Vagina (tissue), 2 donors: ENCODE measurements at regions not wholly inside any gene's neighbourhood (a gene's known extent, or its start where the extent isn't known, plus 50 kb on each side); places are given as distances from the start of the nearest gene placed in this dataset.

Experiments used
- DNase-seq, 2 donors: peaks; one replicate each; pipeline ENCODE4 v3.0.0-alpha.2; 2017; ENCODE audit errors: extremely low spot score in 2 of 2
- H3K27ac ChIP-seq: fragments of 200-600 bp; sonication (generic); one replicate; pipeline ENCODE4 v1.5.1; 2019
- H3K27me3 ChIP-seq: fragments of 200-600 bp; sonication (generic); one replicate; pipeline ENCODE4 v1.5.1; 2019
- H3K36me3 ChIP-seq, 2 donors: fragments of 200-600 bp; sonication (generic); one replicate each; pipeline ENCODE4 v1.5.1; 2017 to 2019
- H3K4me1 ChIP-seq: fragments of 200-600 bp; sonication (generic); one replicate; pipeline ENCODE4 v1.5.1; 2019
- H3K4me3 ChIP-seq, 2 donors: fragments of 200-600 bp; sonication (generic); 1 replicate in 1 of 2; 2 replicates in 1 of 2; pipeline ENCODE4 v1.5.1; 2016 to 2019
- H3K9me3 ChIP-seq: fragments of 200-600 bp; sonication (generic); one replicate; pipeline ENCODE4 v1.5.1; 2019
- CTCF ChIP-seq, 3 experiments: fragments of 450-650 bp in 2 of 3; fragments of 200-600 bp in 1 of 3; sonication (generic) in 1 of 3; IDR thresholded peaks; one replicate each; pipeline ENCODE4 v1.5.1; 2017 to 2019; ENCODE audit warnings: antibody characterized with exemption in 3 of 3, mild to moderate bottlenecking in 2 of 3, moderate library complexity in 2 of 3
- POLR2A ChIP-seq, 2 donors: fragments of 450-650 bp; IDR thresholded peaks; one replicate each; pipeline ENCODE4 v1.6.1; 2017; ENCODE audit warnings: antibody characterized with exemption in 2 of 2, mild to moderate bottlenecking in 2 of 2, moderate library complexity in 2 of 2
- POLR2AphosphoS5 ChIP-seq, 2 donors: sonication (generic); formaldehyde crosslinking; IDR thresholded peaks; one replicate each; pipeline ENCODE4 v1.9.0; 2017; ENCODE audit warnings: antibody characterized with exemption in 2 of 2, mild to moderate bottlenecking in 2 of 2, low read depth in 1 of 2; ENCODE audit not compliant: insufficient read depth in 1 of 2
- intact Hi-C: fragments of 100-400 bp; cut with DNase I; formaldehyde crosslinking; loops from one replicate; pipeline ENCODE4 v1.15.1; 2023

- intact Hi-C loops: no loop called here
- Histone ChIP-seq H3K4me1 (no peaks in the 10 kb centered on the region), H3K36me3 (no peaks in the 10 kb centered on the region), H3K4me3 (no peak overlapping the region), H3K27me3 (no peaks in the 10 kb centered on the region), H3K9me3 (no peaks in the 10 kb centered on the region), H3K27ac (no peak overlapping the region)
- TF ChIP-seq POLR2A (IDR thresholded peaks at IDR 0.05) (no peak), CTCF (IDR thresholded peaks at IDR 0.05) (no peak), POLR2AphosphoS5 (IDR thresholded peaks at IDR 0.05; ENCODE audit: insufficient read depth in 1 of 2, low read depth in 1 of 2) (no peak)
- no peak for DNase-seq
Observed at GRCh38 chr12:77751939-77752338, 78.8 kb upstream of the NAV3 start.

GRCh38 chr12:77746096-77746495 lies 84.6 kb upstream of the NAV3 start:
- intact Hi-C loops: no loop called here
- Histone ChIP-seq H3K4me1 (no peaks in the 10 kb centered on the region), H3K27me3 (no peaks in the 10 kb centered on the region), H3K9me3 (no peaks in the 10 kb centered on the region), H3K4me3 (no peak overlapping the region), H3K36me3 (no peaks in the 10 kb centered on the region), H3K27ac (no peak overlapping the region)
- TF ChIP-seq CTCF (IDR thresholded peaks at IDR 0.05) (no peak), POLR2AphosphoS5 (IDR thresholded peaks at IDR 0.05; ENCODE audit: insufficient read depth in 1 of 2, low read depth in 1 of 2) (no peak), POLR2A (IDR thresholded peaks at IDR 0.05) (no peak)
- no peak for DNase-seq

- Histone ChIP-seq H3K4me1 (no peaks in the 10 kb centered on the region), H3K27ac (no peak overlapping the region), H3K4me3 (no peak overlapping the region), H3K27me3 (no peaks in the 10 kb centered on the region), H3K9me3 (no peaks in the 10 kb centered on the region), H3K36me3 (no peaks in the 10 kb centered on the region)
- intact Hi-C loops: no loop called here
- no peak for DNase-seq
- TF ChIP-seq CTCF (IDR thresholded peaks at IDR 0.05): no peak
- TF ChIP-seq POLR2A (IDR thresholded peaks at IDR 0.05): no peak
- TF ChIP-seq POLR2AphosphoS5 (IDR thresholded peaks at IDR 0.05; ENCODE audit: insufficient read depth in 1 of 2, low read depth in 1 of 2): no peak
Observed at GRCh38 chr12:77745624-77746023, 85.1 kb upstream of the NAV3 start.

DNA sequence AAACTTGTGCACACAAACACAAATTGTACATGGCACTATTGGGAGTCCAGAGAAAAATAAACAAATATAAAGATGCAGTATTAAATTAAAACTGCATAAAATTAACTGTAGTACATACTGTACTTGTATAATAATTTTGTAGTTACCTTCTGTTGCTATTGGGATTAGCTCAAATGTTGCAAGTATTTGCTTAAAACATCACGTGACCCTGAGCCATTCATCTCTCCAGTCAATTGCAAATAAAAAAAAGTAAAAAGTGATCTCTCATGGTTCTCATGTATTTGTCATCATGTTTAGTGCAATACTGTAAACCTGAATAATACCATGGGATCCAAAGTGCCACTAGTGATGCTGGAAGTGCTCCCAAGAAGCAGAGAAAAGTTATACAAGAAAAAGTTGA lies 88.1 kb upstream of the NAV3 start:
- no peaks in the 10 kb centered on the region for H3K4me1 ChIP-seq
- no peak overlapping the region for H3K4me3 ChIP-seq
- no peak overlapping the region for H3K27ac ChIP-seq
- H3K27me3 ChIP-seq: no peaks in the 10 kb centered on the region
- H3K9me3 ChIP-seq: no peaks in the 10 kb centered on the region
- DNase-seq: no peak
- no peaks in the 10 kb centered on the region for H3K36me3 ChIP-seq
- intact Hi-C loops: no loop called here
- TF ChIP-seq CTCF (IDR thresholded peaks at IDR 0.05) (no peak), POLR2A (IDR thresholded peaks at IDR 0.05) (no peak), POLR2AphosphoS5 (IDR thresholded peaks at IDR 0.05; ENCODE audit: insufficient read depth in 1 of 2, low read depth in 1 of 2) (no peak)

DNA sequence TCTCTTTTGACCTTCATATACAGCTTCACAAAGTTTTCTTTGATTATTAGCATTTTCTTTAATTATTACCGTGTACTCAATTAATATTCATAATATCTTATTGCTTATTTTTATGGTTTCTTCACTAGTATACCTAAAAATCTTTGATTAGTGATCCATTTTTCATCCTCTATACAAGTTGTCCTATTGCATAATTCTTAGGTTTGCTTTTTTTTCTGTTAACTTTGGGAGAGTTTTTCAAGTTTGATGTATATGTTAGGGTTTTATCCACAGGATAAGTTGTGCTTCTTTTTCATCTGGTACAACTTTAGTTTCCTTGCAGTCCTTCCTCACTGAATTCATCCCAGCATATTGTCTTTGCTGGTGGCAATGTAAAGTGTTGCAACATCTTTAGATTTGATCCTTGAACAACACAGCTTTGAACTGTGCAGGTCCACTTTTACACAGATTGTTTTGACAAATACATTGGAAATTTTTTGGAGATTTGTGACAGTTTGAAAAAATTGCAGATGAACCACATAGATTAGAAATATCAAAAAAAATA lies 88.6 kb upstream of the NAV3 start:
- TF ChIP-seq CTCF (IDR thresholded peaks at IDR 0.05) (no peak), POLR2AphosphoS5 (IDR thresholded peaks at IDR 0.05; ENCODE audit: insufficient read depth in 1 of 2, low read depth in 1 of 2) (no peak), POLR2A (IDR thresholded peaks at IDR 0.05) (no peak)
- no peaks in the 10 kb centered on the region for H3K4me1 ChIP-seq
- no peaks in the 10 kb centered on the region for H3K36me3 ChIP-seq
- no peaks in the 10 kb centered on the region for H3K9me3 ChIP-seq
- intact Hi-C loops: no loop called here
- DNase-seq: no peak
- H3K27me3 ChIP-seq: no peaks in the 10 kb centered on the region
- no peak overlapping the region for H3K27ac ChIP-seq
- no peak overlapping the region for H3K4me3 ChIP-seq
